MM.1S (cell line): ENCODE measurements at regions not wholly inside any gene's neighbourhood (a gene's known extent, or its start where the extent isn't known, plus 50 kb on each side); places are given as distances from the start of the nearest gene placed in this dataset.

Source experiments
- DNase-seq: peaks from one replicate; pipeline ENCODE4 v3.0.0-alpha.2; 2015
- H2AFZ ChIP-seq: fragments of 300-600 bp; sonication (generic); 2 replicates; pipeline ENCODE4 v1.6.0; 2016; ENCODE audit warnings: antibody characterized with exemption, low read length
- H3F3A ChIP-seq: fragments of 300-600 bp; sonication (generic); 2 replicates; pipeline ENCODE4 v1.6.1; 2016; ENCODE audit warnings: mild to moderate bottlenecking, antibody characterized with exemption, low read length, moderate library complexity, mixed read lengths; ENCODE audit not compliant: insufficient read depth
- H3K27ac ChIP-seq: fragments of 300-600 bp; sonication (generic); 2 replicates; pipeline ENCODE4 v1.5.1; 2016; ENCODE audit warnings: mild to moderate bottlenecking, low read length
- H3K27me3 ChIP-seq: fragments of 300-600 bp; sonication (generic); replicated peaks from 2 replicates; pipeline ENCODE4 v1.6.0; 2016; ENCODE audit warnings: low read length; ENCODE audit not compliant: insufficient read depth
- H3K36me3 ChIP-seq: fragments of 300-600 bp; sonication (generic); replicated peaks from 2 replicates; pipeline ENCODE4 v1.6.1; 2016; ENCODE audit warnings: mild to moderate bottlenecking, low read length, mixed read lengths; ENCODE audit not compliant: insufficient read depth
- H3K4me1 ChIP-seq: fragments of 300-600 bp; sonication (generic); 2 replicates; pipeline ENCODE4 v1.6.1; 2016; ENCODE audit warnings: low read length, mixed read lengths
- H3K4me2 ChIP-seq: fragments of 300-600 bp; sonication (generic); 2 replicates; pipeline ENCODE4 v1.6.0; 2016; ENCODE audit warnings: low read depth, low read length
- H3K4me3 ChIP-seq: fragments of 300-600 bp; sonication (generic); 2 replicates; pipeline ENCODE4 v1.5.1; 2016; ENCODE audit warnings: low read length, mixed read lengths
- H3K79me2 ChIP-seq: fragments of 300-600 bp; sonication (generic); 2 replicates; pipeline ENCODE4 v1.6.1; 2016; ENCODE audit warnings: mixed run types, low read length, mixed read lengths
- H3K9ac ChIP-seq: fragments of 300-600 bp; sonication (generic); 2 replicates; pipeline ENCODE4 v1.6.1; 2016; ENCODE audit warnings: low read length, mixed read lengths
- H3K9me2 ChIP-seq: fragments of 300-600 bp; sonication (generic); replicated peaks from 2 replicates; pipeline ENCODE4 v1.6.1; 2016; ENCODE audit warnings: mild to moderate bottlenecking, low read length, mixed read lengths; ENCODE audit not compliant: insufficient read depth
- H3K9me3 ChIP-seq: fragments of 300-600 bp; sonication (generic); replicated peaks from 2 replicates; pipeline ENCODE4 v1.6.1; 2016; ENCODE audit warnings: mild to moderate bottlenecking, low read length, mixed read lengths; ENCODE audit not compliant: insufficient read depth
- H4K20me1 ChIP-seq: fragments of 300-600 bp; sonication (generic); 2 replicates; pipeline ENCODE4 v1.6.1; 2016; ENCODE audit warnings: mild to moderate bottlenecking, low read length, moderate library complexity, mixed read lengths; ENCODE audit not compliant: insufficient read depth
- CTCF ChIP-seq: fragments of 300-600 bp; sonication (generic); IDR thresholded peaks from 2 replicates; pipeline ENCODE4 v1.5.1; 2016; ENCODE audit warnings: antibody characterized with exemption, low read length, mixed read lengths
- EZH2 ChIP-seq: fragments of 300-600 bp; sonication (generic); optimal IDR thresholded peaks from 2 replicates; pipeline ENCODE3; 2017; ENCODE audit warnings: low read depth, mild to moderate bottlenecking, antibody characterized with exemption, low read length, mixed read lengths
- EZH2phosphoT487 ChIP-seq: fragments of 300-600 bp; sonication (generic); IDR thresholded peaks from 2 replicates; pipeline ENCODE4 v1.6.1; 2018; ENCODE audit warnings: antibody characterized with exemption, low read length

- H3K9me3 ChIP-seq, result no peaks in the 10 kb centered on the region
- DNase-seq, result no peak
- H3K36me3 ChIP-seq, result no peaks in the 10 kb centered on the region
- no peak overlapping the region for H3K4me3 ChIP-seq
- H3K9me2 ChIP-seq, result no peaks in the 10 kb centered on the region
- no peaks in the 10 kb centered on the region for H3K4me1 ChIP-seq
- H3F3A ChIP-seq, result no peaks in the 10 kb centered on the region
- TF ChIP-seq EZH2phosphoT487 (no peak), EZH2 (no peak), CTCF (no peak)
- H4K20me1 ChIP-seq, result no peaks in the 10 kb centered on the region
- no peaks in the 10 kb centered on the region for H3K79me2 ChIP-seq
- no peaks in the 10 kb centered on the region for H3K27me3 ChIP-seq
- no peak overlapping the region for H3K4me2 ChIP-seq
- H3K27ac ChIP-seq, result no peak overlapping the region
- no peak overlapping the region for H2AFZ ChIP-seq
- H3K9ac ChIP-seq, result no peak overlapping the region
These were observed 81.4 kb upstream of the BACE2 start for GRCh38 chr21:41086569-41086968.

DNA sequence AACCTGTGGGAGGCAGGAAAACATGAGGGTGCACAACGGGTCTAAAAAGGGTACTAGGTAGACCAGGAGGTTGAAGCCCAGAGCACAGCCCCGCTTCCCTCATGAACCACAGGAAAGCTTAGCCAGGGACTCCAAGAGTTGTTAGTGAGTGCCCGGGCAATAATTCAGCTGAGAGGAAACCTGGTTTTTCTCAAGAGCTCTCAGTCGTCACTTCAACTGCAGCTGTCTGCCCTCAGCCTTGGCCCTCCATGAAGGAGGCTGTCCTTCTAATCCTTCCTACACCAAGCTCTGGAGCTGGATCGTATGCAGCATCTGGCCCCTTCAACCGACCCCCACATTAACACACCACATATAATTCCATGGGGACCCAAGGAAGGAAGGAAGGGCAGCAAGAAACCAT, 77.0 kb upstream of the BACE2 start:
- no peak for DNase-seq
- no peak overlapping the region for H3K27ac ChIP-seq
- no peak for TF ChIP-seq EZH2phosphoT487
- no peak for TF ChIP-seq EZH2
- no peak for TF ChIP-seq CTCF
- no peaks in the 10 kb centered on the region for H3K79me2 ChIP-seq
- H3K9ac ChIP-seq, result no peak overlapping the region
- no peaks in the 10 kb centered on the region for H4K20me1 ChIP-seq
- no peaks in the 10 kb centered on the region for H3K36me3 ChIP-seq
- no peak overlapping the region for H2AFZ ChIP-seq
- no peak overlapping the region for H3K4me3 ChIP-seq
- no peaks in the 10 kb centered on the region for H3K9me3 ChIP-seq
- no peaks in the 10 kb centered on the region for H3K27me3 ChIP-seq
- H3F3A ChIP-seq, result no peaks in the 10 kb centered on the region
- H3K4me2 ChIP-seq, result no peak overlapping the region
- no peaks in the 10 kb centered on the region for H3K9me2 ChIP-seq
- H3K4me1 ChIP-seq, result no peaks in the 10 kb centered on the region

DNA sequence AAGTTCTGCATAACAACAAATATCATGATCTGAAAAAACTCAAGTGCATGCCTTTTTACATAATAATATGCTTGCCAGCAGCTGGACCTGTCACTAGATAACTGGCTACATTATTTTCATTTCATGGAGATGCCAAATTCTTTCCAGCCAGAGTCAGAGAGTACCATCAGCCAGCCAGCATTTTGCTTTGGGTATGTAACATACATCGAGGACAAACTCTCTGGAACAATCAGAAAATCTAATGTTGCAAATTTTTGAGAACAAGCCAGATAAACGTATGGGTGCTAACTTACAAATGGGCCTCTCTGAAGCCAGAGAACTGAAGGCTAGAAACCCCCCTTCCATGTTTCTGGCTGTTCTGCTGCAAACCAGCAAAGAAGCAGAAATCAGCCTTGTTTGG, 76.3 kb upstream of the BACE2 start:
- no peak overlapping the region for H3K9ac ChIP-seq
- no peaks in the 10 kb centered on the region for H3K9me3 ChIP-seq
- no peak for TF ChIP-seq CTCF
- no peak for TF ChIP-seq EZH2phosphoT487
- no peak for TF ChIP-seq EZH2
- H3K36me3 ChIP-seq, result no peaks in the 10 kb centered on the region
- H3K79me2 ChIP-seq, result no peaks in the 10 kb centered on the region
- H3K4me1 ChIP-seq, result no peaks in the 10 kb centered on the region
- H3K9me2 ChIP-seq, result no peaks in the 10 kb centered on the region
- no peak for DNase-seq
- H3F3A ChIP-seq, result no peaks in the 10 kb centered on the region
- no peaks in the 10 kb centered on the region for H3K27me3 ChIP-seq
- no peak overlapping the region for H2AFZ ChIP-seq
- H4K20me1 ChIP-seq, result no peaks in the 10 kb centered on the region
- H3K4me2 ChIP-seq, result no peak overlapping the region
- H3K27ac ChIP-seq, result no peak overlapping the region
- no peak overlapping the region for H3K4me3 ChIP-seq

- Histone ChIP-seq H2AFZ (no peak overlapping the region), H3K9me2 (no peaks in the 10 kb centered on the region), H3K27ac (no peak overlapping the region), H3K4me1 (no peaks in the 10 kb centered on the region), H3K4me2 (no peak overlapping the region), H3K9me3 (no peaks in the 10 kb centered on the region), H3K79me2 (no peaks in the 10 kb centered on the region), H3K9ac (no peak overlapping the region), H3K27me3 (no peaks in the 10 kb centered on the region), H3F3A (no peaks in the 10 kb centered on the region), H3K36me3 (no peaks in the 10 kb centered on the region), H3K4me3 (no peak overlapping the region), H4K20me1 (no peaks in the 10 kb centered on the region)
- no peak for DNase-seq
- TF ChIP-seq EZH2 (no peak), CTCF (no peak), EZH2phosphoT487 (no peak)
These were observed 75.6 kb upstream of the BACE2 start for GRCh38 chr21:41092312-41092711.
